H1 (cell line): ENCODE measurements at regions not wholly inside any gene's neighbourhood (a gene's known extent, or its start where the extent isn't known, plus 50 kb on each side); places are given as distances from the start of the nearest gene placed in this dataset.

Source experiments
- CTCF ChIA-PET: fragments of 300-600 bp; sonication (Branson Sonifier 250); formaldehyde crosslinking; loops from one replicate; lab custom pipeline; 2021; ENCODE audit not compliant: partially characterized antibody; lab: Charles Lee
- POLR2A ChIA-PET: fragments of 300-600 bp; sonication (Branson Sonifier 250); formaldehyde crosslinking; loops from one replicate; lab custom pipeline; 2021; ENCODE audit warnings: inconsistent platforms; ENCODE audit not compliant: partially characterized antibody; lab: Charles Lee
- DNase-seq, 2 experiments: peaks; one replicate each; pipeline versions ENCODE4 v3.0.0 to v3.0.0-alpha.2; 2010 to 2022; ENCODE audit warnings: low spot score in 2 of 2, low read depth in 1 of 2, mixed read lengths in 1 of 2
- FAIRE-seq: peaks from 2 replicates; lab custom pipeline; 2011; peaks lifted over from hg19 to GRCh38; lab: Jason Lieb, UNC
- H2AFZ ChIP-seq: 2 replicates; pipeline ENCODE4 v1.8.1; 2012; ENCODE audit warnings: low read length, inconsistent platforms
- H2AK5ac ChIP-seq: 2 replicates; pipeline ENCODE4 v1.6.1; 2013; ENCODE audit warnings: low read depth, low read length
- H2BK120ac ChIP-seq: replicated peaks from 2 replicates; pipeline ENCODE3; 2013; ENCODE audit warnings: low read depth, low read length, inconsistent platforms
- H2BK12ac ChIP-seq: 2 replicates; pipeline ENCODE4 v1.6.1; 2013; ENCODE audit warnings: low read depth, low read length
- H2BK15ac ChIP-seq: 2 replicates; pipeline ENCODE4 v1.6.1; 2013; ENCODE audit warnings: low read length
- H2BK20ac ChIP-seq: 2 replicates; pipeline ENCODE4 v1.6.1; 2013; ENCODE audit warnings: low read length
- H2BK5ac ChIP-seq: 2 replicates; pipeline ENCODE4 v1.6.1; 2013; ENCODE audit warnings: low read depth, low read length
- H3K14ac ChIP-seq: 2 replicates; pipeline ENCODE4 v1.6.1; 2013; ENCODE audit warnings: inconsistent platforms; ENCODE audit not compliant: insufficient read length
- H3K18ac ChIP-seq: 2 replicates; pipeline ENCODE4 v1.6.1; 2013; ENCODE audit warnings: low read length; ENCODE audit errors: extremely low read depth
- H3K23ac ChIP-seq: 2 replicates; pipeline ENCODE4 v1.6.1; 2013; ENCODE audit warnings: inconsistent platforms; ENCODE audit not compliant: insufficient read length
- H3K23me2 ChIP-seq: 2 replicates; pipeline ENCODE4 v1.6.1; 2013; ENCODE audit warnings: low read depth, low read length
- H3K27ac ChIP-seq: 2 replicates; pipeline ENCODE4 v1.6.1; 2011; ENCODE audit warnings: low read depth, low read length, inconsistent platforms
- H3K27me3 ChIP-seq, 4 experiments: replicated peaks in 1 of 4; 1 replicate in 1 of 4; 2 replicates in 3 of 4; pipeline versions ENCODE4 v1.6.1 to v1.8.1; 2011 to 2013; ENCODE audit warnings: low read length in 3 of 4, mild to moderate bottlenecking in 3 of 4, inconsistent platforms in 2 of 4, mixed read lengths in 2 of 4, moderate library complexity in 1 of 4; ENCODE audit not compliant: control insufficient read depth in 3 of 4, insufficient read depth in 3 of 4; ENCODE audit errors: extremely low read depth in 1 of 4
- H3K36me3 ChIP-seq, 4 experiments: 2 replicates each; pipeline versions ENCODE4 v1.6.1 to v1.8.1; 2011 to 2013; ENCODE audit warnings: mild to moderate bottlenecking in 4 of 4, low read length in 3 of 4, moderate library complexity in 2 of 4, control low read depth in 1 of 4, inconsistent platforms in 1 of 4; ENCODE audit not compliant: insufficient read depth in 4 of 4, control insufficient read depth in 2 of 4
- H3K4ac ChIP-seq: replicated peaks from 2 replicates; pipeline ENCODE3; 2013; ENCODE audit warnings: low read length, low read depth, mixed read lengths, inconsistent platforms; ENCODE audit not compliant: insufficient read length
- H3K4me1 ChIP-seq, 4 experiments: replicated peaks in 1 of 4; 1 replicate in 1 of 4; 2 replicates in 3 of 4; pipeline versions ENCODE4 v1.6.1 to v1.8.1; 2011 to 2013; ENCODE audit warnings: low read length in 3 of 4, inconsistent platforms in 2 of 4, mixed read lengths in 1 of 4; ENCODE audit not compliant: insufficient read depth in 4 of 4, control insufficient read depth in 3 of 4
- H3K4me2 ChIP-seq, 2 experiments: 2 replicates each; pipeline versions ENCODE4 v1.6.1 to v1.8.1; 2011 to 2013; ENCODE audit warnings: low read depth in 2 of 2, low read length in 2 of 2, control low read depth in 1 of 2, inconsistent platforms in 1 of 2, mild to moderate bottlenecking in 1 of 2; ENCODE audit not compliant: insufficient read depth in 1 of 2
- H3K4me3 ChIP-seq, 4 experiments: fragments of 200-600, 300-600 bp in 1 of 4; sonication (generic), shearing (Covaris generic), sonication (Bioruptor Twin) in 1 of 4; 2 replicates each; pipeline versions ENCODE4 v1.5.1 to v1.8.1; 2011 to 2016; ENCODE audit warnings: low read length in 4 of 4, low read depth in 3 of 4, control low read depth in 2 of 4, inconsistent platforms in 2 of 4, mild to moderate bottlenecking in 2 of 4, mixed read lengths in 1 of 4, moderate library complexity in 1 of 4; ENCODE audit not compliant: insufficient read depth in 2 of 4; ENCODE audit errors: extremely low read depth in 1 of 4
- H3K56ac ChIP-seq: replicated peaks from 2 replicates; pipeline ENCODE3; 2013; ENCODE audit warnings: low read depth, mild to moderate bottlenecking, mixed read lengths, low read length, inconsistent platforms; ENCODE audit not compliant: insufficient read length
- H3K79me1 ChIP-seq: 2 replicates; pipeline ENCODE4 v1.6.1; 2013; ENCODE audit warnings: low read depth, low read length, control low read depth
- H3K79me2 ChIP-seq, 2 experiments: 2 replicates each; pipeline versions ENCODE4 v1.6.1 to v1.8.1; 2012 to 2013; ENCODE audit warnings: low read length in 2 of 2, mild to moderate bottlenecking in 2 of 2, inconsistent platforms in 1 of 2; ENCODE audit not compliant: insufficient read depth in 2 of 2, control insufficient read depth in 1 of 2
- H3K9ac ChIP-seq, 4 experiments: replicated peaks in 1 of 4; 1 replicate in 1 of 4; 2 replicates in 3 of 4; pipeline versions ENCODE4 v1.6.1 to v1.8.1; 2011 to 2013; ENCODE audit warnings: low read depth in 3 of 4, low read length in 3 of 4, control low read depth in 2 of 4, mild to moderate bottlenecking in 2 of 4, moderate library complexity in 2 of 4, inconsistent platforms in 1 of 4; ENCODE audit errors: extremely low read depth in 1 of 4
- H3K9me3 ChIP-seq, 2 experiments: 2 replicates each; pipeline versions ENCODE4 v1.6.1 to v1.8.1; 2012 to 2013; ENCODE audit warnings: mild to moderate bottlenecking in 2 of 2, moderate library complexity in 2 of 2, control low read depth in 1 of 2, inconsistent platforms in 1 of 2, low read depth in 1 of 2, low read length in 1 of 2, mixed read lengths in 1 of 2; ENCODE audit not compliant: insufficient read depth in 2 of 2
- H4K20me1 ChIP-seq, 2 experiments: replicated peaks in 1 of 2; 2 replicates each; pipeline versions ENCODE3 to v1.8.1; 2011 to 2013; ENCODE audit warnings: inconsistent platforms in 2 of 2, low read length in 2 of 2, mild to moderate bottlenecking in 1 of 2; ENCODE audit not compliant: insufficient read depth in 2 of 2, control insufficient read depth in 1 of 2
- H4K5ac ChIP-seq: 2 replicates; pipeline ENCODE4 v1.6.1; 2013; ENCODE audit warnings: low read length, low read depth, mixed read lengths, inconsistent platforms; ENCODE audit not compliant: insufficient read length
- H4K8ac ChIP-seq: 2 replicates; pipeline ENCODE4 v1.8.0; 2013; ENCODE audit warnings: mild to moderate bottlenecking, moderate library complexity, low read length, inconsistent platforms; ENCODE audit not compliant: insufficient read depth; ENCODE audit errors: extremely low read depth
- H4K91ac ChIP-seq: replicated peaks from 2 replicates; pipeline ENCODE3; 2013; ENCODE audit warnings: low read length, mixed read lengths, inconsistent platforms; ENCODE audit not compliant: insufficient read length
- CREB1 ChIP-seq: IDR thresholded peaks from 2 replicates; pipeline ENCODE4 v1.6.1; 2012; ENCODE audit warnings: inconsistent platforms
- NANOG ChIP-seq: IDR thresholded peaks from 2 replicates; pipeline ENCODE4 v1.6.1; 2011; ENCODE audit warnings: low read length, low read depth, mild to moderate bottlenecking, inconsistent platforms; ENCODE audit not compliant: insufficient read depth, poor library complexity, severe bottlenecking

- Histone ChIP-seq H2BK5ac (no peak overlapping the region), H4K8ac (no peak overlapping the region), H3K56ac (no peak overlapping the region), H3K27ac (no peak overlapping the region), H3K4ac (no peak overlapping the region), H3K4me2 (no peak overlapping the region), H4K20me1 (no peaks in the 10 kb centered on the region), H4K91ac (no peak overlapping the region), H2AFZ (no peak overlapping the region), H4K5ac (no peak overlapping the region), H3K79me2 (no peaks in the 10 kb centered on the region), H3K23ac (no peak overlapping the region), H3K18ac (no peak overlapping the region), H2BK12ac (no peak overlapping the region), H2AK5ac (no peak overlapping the region), H3K4me1 (no peaks in the 10 kb centered on the region), H2BK15ac (no peak overlapping the region), H2BK120ac (no peak overlapping the region), H3K36me3 (no peaks in the 10 kb centered on the region; a peak in 1 of 8 replicates), H3K14ac (no peak overlapping the region), H3K27me3 (no peaks in the 10 kb centered on the region), H3K9ac (no peak overlapping the region), H3K9me3 (0 out of 4 replicates have a peak, but pooled peaks cover 0 to 10% of the 10 kb centered on the region in 2 experiments), H3K4me3 (no peak overlapping the region), H2BK20ac (no peak overlapping the region), H3K79me1 (no peaks in the 10 kb centered on the region), H3K23me2 (no peaks in the 10 kb centered on the region)
- POLR2A ChIA-PET, result no interaction called here
- no peak for FAIRE-seq
- no peak for DNase-seq
- TF ChIP-seq NANOG (no peak), CREB1 (no peak)
- CTCF ChIA-PET, result interaction anchor here (1.2 to 1.3 kb wide), 2 partner anchors 17 to 109 kb away, joined by 4 read pairs; no protein-coding TSS in a partner anchor
Measured at GRCh38 chr2:123839326-123839725, 185.8 kb upstream of the CNTNAP5 start.
